ENCODE measurements at regions not wholly inside any gene's neighbourhood (a gene's known extent, or its start where the extent isn't known, plus 50 kb on each side); places are given as distances from the start of the nearest gene placed in this dataset.
"Not testable (repeated sequence)": the region's sequence is repeated elsewhere in the genome, so short reads cannot be mapped to it uniquely, and the experiment has no call there.

DNA sequence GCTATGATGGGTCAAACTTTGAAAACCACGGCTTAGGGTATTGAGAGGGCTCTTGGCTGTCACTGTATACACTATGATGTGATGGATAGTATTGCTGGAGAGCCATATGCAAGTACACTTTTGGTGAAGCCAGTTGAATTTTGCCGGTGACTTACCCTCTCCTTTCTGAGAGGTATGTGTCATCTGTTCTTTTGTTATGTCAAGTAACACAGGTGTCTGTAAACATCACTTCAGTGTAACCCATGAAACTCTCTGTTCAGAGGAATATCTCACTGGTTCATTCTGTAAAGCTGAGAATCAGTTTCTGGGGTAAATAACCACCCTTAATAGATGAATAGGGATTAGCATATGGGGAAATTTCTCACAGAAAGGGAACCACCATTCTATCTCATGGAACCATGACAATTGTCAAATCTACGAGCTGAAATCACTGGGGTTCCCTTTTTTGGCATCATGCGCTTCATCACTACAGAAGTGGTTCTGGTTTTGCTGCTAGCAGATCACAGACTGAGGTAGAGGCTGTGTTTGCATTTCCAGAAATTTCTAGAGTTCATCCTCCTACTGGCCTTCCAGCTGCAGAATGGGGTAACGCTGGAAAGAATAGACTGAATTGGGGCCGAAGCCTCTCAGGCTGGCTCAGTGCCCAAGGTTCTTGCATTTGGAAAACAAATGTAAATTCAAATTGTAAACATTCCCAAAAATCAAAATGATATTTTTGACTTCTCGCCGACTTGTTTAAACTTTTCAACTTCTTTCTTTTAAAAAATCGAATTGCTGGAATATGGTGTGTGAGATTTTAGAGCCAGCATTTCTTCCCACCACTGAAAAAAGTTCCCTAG lies 83.3 kb upstream of the CREB5 start:
- no peak for DNase-seq (ENCODE audit: low read depth in 2 of 2)

DNA sequence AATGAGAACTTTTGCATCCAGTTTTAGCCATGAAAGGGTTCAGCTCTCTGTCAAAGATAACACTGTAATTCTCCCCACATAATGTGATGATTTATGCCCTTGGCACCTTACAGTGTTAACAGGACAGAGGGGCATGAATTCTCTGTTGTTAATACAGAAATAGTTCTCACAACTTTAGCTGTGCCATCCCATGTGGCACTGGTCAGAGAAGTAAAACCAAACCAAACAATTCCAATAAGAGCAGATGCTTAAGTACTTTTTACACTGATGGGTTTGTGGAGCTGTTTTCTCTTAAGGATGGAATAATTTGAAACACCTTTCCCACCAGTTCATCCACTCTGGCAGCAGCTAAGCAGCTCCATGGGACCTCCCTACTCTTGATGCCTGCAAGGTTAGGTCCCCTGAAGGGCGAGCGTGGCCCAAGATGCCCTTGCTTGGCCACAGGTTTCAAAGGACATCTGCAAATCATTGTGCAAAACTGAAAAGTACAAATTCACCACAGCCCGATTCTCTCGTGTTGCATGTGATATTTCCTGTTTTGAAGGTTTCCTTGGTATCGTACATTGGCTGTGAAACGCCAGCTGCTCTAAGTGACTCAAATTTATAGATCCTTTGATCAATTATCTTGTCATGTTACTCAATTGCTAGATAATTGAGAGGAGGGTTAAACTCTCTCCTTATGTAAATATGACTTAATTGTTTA lies 82.5 kb upstream of the CREB5 start:
- DNase-seq (ENCODE audit: low read depth in 2 of 2), result no peak

DNA sequence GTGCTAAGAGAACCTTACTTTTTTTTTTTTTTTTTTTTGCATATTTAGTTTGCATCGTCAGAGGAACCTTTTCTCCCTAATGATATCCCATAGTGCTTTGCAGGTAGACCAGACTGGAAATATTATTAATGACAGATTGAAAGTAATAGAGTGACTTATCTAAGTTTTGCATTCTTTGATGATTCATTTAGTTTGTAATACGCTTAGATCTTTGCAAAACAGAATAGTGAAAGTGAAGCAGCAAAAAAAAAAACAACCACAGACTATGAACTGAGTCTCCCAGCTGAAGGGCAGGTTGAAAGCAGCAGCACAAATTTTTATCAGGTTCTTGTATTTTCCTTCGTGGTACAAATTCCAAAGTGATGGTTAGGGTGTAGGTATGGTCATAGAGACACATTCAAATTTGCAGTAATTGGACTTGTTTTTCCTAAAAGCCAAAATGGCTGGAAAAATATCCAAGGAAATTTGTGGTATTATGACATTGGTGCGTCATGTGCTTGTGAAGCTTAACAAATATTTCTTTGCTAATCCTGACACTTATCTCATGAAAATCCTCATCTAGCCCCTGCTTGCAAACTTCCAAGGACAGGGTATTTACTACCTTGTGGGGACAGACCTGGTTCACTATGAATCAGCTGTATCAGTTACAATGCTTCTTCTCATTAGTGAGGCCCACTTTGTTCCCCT lies 81.8 kb upstream of the CREB5 start:
- DNase-seq (ENCODE audit: low read depth in 2 of 2), result no peak

DNA sequence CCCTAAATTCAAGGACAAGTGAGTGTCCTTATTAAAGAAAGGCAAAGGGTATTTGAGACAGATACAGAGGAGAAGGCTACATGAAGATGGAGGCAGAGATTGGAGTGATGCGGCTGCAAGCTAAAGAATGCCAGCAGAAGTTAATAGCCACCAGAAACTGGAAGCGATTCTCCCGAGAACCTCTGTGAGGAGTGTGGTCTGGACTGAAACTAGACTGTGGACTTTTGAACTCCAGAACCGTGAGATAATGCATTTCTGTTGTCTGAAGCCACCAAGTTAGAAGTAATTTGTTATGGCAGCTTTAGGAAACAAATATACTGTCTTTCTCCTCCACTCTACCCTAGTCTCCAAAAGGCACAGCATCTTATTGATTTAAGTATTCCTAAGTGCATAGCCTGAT lies 80.3 kb upstream of the CREB5 start:
- no peak for DNase-seq (ENCODE audit: low read depth in 2 of 2)

DNA sequence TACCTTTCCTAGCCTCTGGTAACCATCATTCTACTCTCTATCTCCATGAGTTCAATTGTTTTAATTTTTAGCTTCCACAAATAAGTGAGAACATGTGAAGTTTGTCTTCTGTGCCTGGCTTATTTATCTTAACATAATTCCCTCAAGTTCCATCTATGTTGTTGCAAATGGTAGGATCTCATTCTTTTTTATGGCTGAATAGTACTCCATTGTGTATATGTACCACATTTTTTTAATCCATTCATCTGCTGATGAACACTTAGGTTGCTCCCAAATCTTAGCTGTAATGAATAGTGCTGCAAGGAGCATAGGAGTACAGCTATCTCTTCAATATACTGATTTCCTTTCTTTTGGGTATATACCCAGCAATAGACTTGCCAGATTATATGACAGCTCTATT lies 78.8 kb upstream of the CREB5 start:
- not testable (repeated sequence) for DNase-seq (ENCODE audit: low read depth in 2 of 2)

DNA sequence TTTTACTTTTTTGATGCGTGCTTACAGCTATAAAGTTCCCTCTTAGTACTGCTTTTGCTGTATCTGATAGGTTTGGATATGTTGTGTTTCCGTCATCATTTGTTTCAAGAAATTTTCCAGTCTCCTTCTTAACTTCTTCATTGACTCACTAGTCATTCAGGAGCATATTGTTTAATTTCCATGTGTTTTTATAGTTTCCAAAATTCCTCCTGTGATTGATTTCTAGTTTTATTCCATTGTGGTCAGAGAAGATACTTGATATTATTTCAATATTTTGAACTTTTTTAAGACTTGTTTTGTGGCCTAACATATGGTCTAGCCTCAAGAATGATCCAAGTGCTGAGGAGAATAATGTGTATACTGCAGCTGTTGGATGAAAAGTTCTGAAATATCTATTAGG lies 75.5 kb upstream of the CREB5 start:
- DNase-seq (ENCODE audit: low read depth in 2 of 2), result no peak

DNA sequence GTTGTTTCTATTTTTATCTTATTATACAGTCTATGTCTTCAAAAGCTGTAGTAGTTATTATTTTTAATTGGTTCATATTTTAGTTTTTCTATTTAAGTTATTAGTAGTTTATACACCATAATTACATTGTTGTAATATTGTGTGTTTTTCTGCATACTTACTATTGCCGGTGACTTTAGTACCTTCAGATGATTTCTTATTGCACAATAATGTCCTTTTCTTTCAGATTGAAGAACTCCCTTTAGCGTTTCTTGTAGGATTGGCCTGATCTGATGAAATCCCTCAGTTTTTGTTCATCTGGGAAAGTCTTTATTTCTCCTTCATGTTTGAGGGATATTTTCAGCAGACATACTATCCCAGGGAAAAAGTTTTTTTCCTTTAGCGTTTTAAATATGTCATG lies 74.3 kb upstream of the CREB5 start:
- no peak for DNase-seq (ENCODE audit: low read depth in 2 of 2)

DNA sequence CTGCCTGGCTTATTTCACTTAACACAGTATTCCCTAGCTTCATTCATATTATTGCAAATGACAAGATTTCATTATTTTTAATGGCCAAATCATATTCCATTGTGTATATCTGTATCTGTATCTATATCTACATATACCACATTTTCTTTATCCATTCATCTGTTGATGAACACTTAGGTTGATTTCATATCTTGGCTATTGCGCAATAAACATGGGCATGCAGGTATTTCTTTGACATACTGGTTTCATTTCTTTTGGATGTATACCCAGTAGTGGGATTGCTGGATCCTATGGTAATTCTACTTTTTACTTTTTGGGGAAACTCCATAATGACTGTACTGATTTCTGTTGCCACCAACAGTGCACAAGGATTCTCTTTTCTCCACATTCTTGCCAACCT lies 68.9 kb upstream of the CREB5 start:
- no peak for DNase-seq (ENCODE audit: low read depth in 2 of 2)

DNA sequence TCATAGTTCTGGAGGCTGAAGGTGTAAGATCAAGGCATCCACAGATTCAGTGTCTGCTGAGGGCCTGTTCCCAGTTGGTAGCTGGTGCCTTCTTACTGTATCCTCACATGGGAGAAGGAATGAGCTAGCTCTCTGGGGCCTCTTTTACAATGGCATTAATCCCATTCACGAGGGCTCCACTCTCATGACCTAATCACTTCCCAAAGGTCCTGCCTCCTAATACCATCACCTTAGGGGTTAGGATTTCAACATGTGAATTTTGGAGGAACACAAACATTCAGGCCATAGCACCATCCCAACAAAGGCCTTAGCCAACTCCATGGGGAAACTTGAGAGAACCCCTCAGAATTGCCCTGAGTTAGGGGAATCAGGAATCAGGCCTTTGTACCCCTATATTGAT lies 66.1 kb upstream of the CREB5 start:
- DNase-seq (ENCODE audit: low read depth in 2 of 2), result no peak

DNA sequence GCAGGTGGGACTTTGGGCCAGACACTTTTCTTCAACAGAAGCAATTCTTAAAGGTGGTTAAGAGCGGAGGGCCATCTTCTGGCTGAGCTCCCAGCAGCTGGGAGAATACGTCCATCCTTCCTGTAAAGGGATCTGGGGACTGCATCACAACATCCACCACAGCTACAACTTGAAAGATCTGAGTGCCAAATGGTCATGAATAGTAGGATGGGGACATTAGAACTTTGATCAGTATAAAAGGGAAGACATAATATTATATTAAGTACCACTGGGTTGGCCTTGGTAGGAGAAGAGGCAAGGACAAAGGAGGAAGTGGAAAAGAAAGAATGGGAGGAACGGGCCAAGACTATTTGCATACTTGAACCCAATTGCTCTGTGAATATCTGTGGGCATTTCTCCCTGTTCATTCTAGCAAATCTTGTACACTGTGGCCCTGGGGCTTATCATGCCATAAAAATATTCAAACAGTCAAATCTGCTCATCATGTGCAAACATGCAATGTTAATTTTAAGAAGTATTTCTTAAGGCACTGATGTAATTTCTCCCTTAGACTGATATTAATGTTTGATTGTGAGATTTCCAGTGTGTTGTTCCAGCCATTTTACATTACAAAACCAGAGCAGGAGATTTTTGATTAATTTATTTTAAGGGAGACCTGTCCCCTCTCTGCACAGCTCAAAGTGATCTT lies 65.5 kb upstream of the CREB5 start:
- no peak for DNase-seq (ENCODE audit: low read depth in 2 of 2)

DNA sequence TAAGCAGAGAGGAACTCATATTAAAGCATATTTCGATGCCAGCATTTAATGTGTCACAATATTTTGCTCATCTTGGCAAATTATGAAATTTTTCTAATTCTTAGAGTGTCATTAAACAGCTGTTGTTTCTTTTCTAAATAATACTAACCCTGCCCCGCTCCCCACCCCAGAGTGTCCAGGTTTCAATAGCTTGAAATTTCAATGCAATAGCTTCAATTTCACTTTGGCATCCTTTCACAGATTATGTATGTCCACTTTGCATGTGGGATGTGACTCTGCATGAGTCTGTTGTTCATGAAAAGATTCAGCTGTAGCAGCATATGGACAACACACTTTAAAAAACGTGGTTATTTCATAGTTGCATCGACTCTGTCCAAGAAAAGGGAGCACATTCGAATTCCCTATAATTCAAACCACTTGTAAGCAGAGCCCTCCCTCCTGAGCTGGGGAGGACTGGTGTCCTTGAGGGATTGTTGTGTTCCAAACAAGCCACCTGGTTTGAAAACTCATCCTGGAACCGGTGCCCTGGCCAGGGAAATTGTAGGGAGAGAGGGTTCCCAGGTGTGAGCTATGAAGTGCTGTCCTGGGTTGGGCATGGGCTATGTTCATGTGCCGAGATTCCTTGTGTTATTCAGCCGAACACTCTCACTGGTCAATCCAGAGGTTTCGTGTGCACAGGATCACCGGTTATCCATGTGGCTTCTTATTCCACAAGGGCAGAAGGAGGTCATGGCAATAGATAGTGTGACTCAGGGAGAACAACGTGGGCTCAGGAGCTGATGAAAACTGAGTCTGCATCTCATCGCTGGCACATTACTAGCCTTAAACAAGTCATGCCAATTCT lies 64.6 kb upstream of the CREB5 start:
- DNase-seq (ENCODE audit: low read depth in 2 of 2), result no peak

DNA sequence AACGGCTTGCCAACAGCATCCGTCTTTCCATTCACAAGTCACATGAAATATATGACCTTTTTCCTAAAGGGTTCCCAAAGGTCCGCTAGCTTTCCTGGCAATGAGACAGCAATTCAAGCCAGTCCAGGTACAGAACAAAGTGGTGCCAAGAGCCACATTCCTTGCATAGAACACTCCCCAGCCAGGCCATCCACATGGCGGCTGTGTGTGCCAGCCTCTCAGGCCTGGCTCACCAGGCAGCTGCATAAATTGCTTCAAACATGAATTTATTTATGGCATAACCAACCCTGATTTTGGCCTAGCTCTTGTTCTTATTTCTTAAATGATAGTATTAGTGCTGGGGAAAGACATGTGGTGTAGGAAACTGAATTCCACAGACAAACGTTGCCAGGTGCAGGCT lies 63.7 kb upstream of the CREB5 start:
- no peak for DNase-seq (ENCODE audit: low read depth in 2 of 2)

DNA sequence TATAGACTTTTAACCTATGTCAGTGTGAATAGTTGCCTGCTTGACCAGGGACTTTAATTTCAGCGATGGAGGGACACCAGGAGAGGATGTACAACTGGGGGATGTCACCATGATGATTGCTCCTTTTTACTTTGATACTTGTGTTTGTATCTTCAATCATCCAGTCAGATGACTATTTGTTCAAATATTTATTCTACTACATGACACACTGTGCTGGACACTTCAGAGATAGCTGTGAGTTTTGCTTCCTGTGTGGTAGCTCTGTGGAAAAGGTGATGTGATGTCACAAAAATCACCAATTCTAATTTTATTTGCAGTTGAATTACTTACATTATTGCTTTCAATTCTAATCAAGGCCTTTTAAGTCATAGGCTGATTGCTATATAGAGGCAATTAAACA lies 62.7 kb upstream of the CREB5 start:
- no peak for DNase-seq (ENCODE audit: low read depth in 2 of 2)

DNA sequence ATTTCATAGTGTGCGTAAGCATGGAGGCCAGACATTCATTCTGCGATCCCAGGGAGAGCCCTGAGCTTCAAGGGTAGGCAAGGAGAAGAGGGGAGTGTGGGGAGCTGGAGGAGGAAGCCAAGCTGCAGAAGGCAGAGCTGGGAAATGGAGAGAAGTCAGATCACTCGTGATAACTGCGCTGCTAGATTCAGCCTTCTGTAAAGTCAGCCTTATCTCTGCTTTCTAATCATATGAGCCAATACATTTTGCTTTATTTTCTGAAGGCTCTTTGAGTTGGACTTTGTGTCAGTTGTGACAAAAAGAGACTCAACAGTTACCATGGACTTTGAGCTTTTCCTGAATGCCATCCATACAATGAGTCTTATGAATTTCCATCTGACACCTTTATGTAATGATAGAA lies 61.7 kb upstream of the CREB5 start:
- no peak for DNase-seq (ENCODE audit: low read depth in 2 of 2)

DNA sequence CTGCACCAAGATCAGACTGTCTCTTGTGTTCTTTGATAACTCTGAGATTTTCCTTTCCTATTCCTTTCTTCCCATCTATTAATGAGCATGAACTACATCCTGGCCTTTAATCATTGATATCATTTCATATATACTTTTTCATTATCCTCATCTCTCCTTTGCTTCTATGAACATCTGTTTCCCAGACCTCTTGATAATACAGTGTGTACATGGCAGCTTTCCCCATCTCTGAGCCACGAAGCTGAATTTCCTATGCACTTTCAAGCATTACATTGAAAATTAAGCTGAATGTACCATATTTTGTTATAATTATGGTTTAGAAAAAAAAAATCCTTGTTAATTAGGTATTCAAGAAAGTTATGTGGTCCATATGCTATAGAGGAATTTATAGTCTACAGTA lies 60.9 kb upstream of the CREB5 start:
- DNase-seq (ENCODE audit: low read depth in 2 of 2), result no peak

DNA sequence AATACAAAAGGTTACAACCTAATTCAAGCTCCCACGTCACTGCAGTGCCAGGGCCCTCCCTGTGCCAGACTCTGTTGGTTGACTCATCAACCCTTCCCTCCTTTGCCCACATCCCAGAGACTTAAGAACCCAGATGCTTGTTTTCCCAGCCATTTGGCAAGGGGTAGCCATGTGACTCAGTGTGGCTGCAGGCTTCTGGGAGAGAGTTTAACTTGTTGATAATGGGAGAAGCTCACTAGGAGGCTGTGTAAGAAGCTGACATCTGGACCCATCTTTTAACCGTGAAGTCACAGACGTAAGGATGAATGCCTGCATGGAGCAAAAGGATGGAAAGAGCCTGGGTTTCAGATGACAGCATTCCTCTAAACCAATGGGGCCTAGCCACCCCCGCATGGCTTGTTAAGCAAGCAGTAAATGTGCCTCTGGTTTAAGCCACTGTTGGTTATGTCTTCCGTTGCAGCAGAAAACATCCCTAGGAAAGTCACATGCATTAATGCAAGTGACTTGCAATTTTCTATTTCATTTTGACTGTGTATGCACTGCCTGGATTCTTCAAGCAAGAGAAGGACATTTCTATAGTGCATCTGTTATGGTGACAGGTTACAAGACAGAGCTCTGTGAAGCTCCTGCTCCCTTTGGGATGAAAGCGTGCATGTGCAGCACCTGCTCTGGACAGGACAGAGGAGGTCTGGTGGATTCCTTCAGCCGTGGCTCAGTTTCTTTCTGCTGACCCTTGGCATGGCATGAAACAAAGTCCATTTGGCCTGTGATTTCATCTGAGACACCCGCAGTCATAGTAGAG lies 57.5 kb upstream of the CREB5 start:
- DNase-seq (ENCODE audit: low read depth in 2 of 2), result no peak

DNA sequence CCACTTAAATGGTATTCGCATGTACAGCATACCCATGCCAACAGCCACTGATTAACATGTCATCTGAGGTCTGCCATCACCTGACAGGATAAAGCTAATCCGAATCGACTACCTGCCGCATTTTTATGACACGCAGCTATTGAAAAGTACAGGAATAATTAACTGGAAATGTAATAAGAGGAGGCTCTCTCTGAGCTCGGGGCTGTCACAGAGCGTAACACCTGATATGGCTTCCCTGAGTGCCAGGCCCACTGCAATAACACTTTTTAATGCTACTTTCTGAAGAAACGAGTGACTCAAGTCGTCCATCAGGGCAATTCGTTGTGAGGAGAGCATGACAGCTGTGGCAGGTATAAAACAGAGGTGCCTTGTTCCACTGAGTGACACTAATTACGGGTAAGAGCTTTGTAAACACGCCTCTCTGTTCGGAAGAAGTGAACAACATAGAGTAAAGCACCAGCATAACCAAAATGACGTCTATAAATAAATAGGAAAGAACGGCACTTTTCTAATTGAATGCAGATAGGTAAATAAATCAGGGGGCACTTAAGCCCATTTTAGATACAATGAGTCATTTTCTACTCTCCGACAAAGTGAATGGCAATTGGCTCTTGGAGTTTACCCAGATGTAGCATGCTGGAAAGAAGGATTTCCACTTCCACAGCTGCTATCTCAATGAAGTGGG lies 56.5 kb upstream of the CREB5 start:
- no peak for DNase-seq (ENCODE audit: low read depth in 2 of 2)

DNA sequence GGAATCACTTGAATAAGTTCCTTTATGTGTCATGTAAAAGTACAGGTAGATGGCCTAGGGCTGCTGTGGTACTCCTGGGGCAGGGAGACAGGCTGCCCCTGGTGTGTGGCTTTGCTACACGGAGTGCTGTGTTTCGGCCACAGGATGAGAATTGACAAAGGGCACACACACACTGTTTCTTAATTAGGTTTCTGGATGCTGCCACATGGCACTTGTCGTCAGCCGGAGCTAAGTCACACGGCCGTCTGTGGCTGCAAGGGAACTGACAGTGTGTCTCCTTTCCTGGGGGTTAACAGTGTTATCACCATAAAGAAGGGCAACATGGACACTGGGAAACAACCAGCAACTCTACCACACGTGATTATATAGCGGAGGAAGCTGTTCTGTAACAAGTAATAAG lies 55.7 kb upstream of the CREB5 start:
- DNase-seq (ENCODE audit: low read depth in 2 of 2), result no peak

DNA sequence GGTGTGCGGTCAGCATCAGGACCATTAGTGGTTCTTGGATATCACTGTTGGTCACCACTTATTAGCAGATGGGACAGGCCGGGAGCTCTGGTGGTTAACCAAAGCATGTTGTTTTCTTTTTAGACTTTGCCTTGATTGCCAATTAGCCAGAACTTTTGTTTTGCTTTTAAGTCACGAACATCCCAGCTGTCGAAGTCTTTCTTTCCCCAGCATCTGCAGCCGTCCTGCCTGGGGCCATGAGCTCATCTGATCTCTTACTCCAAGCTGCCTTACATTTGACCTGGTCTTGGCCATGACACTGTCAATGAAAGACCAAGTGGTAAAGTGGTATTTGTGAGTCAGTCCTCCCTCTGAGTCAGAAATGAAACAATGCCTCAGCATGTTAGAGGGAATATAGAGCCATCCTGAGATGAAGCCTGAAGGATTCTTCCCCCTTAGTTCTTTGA lies 53.9 kb upstream of the CREB5 start:
- no peak for DNase-seq (ENCODE audit: low read depth in 2 of 2)

DNA sequence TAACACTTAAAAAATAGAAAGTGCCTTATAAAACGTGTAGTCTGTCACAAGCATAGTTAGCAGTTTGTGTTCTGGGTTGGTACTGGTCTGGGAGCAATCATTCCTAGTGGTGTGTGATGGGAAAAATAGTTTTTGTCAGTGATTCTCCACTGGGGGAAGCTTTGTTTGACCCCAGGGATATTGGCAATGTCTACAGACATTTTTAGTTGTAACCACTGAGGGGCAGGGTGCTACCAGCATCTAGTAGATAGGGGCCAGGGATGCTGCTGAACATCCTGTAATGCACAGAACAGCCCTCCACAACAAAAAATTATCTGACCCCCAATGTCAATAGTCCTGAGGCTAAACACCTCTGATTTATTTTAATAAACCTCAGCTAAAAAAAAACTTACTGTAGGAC lies 51.6 kb upstream of the CREB5 start:
- no peak for DNase-seq (ENCODE audit: low read depth in 2 of 2)
